HG02623 (cell line): ENCODE measurements at regions not wholly inside any gene's neighbourhood (a gene's known extent, or its start where the extent isn't known, plus 50 kb on each side); places are given as distances from the start of the nearest gene placed in this dataset.

ENCODE experiments used
- ATAC-seq: cut with Tn5 transposase; IDR thresholded peaks from one replicate; pipeline ENCODE4 v1.9.1; 2021; ENCODE audit warnings: moderate library complexity; ENCODE audit not compliant: unreplicated experiment

DNA sequence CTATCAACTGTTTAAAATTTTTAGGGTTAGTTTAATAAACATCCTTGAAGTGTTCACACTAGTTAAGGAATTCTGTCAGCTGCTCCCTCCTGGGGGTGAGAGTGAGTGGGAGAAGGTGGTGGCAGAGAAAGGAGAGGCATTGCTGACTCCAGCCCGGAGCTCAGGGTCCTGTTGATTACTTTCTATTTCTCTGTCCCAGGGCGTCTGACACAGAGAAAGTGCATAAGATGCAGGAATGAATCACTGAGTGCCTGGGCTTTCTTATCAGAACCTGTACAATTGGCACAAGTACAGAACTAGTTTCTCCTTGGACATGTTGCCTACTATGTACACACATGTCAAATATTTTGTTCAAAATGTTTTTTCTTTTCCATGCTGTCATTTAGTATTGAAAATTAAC is 410.8 kb upstream of the COBL start:
- ATAC-seq, result no peak

DNA sequence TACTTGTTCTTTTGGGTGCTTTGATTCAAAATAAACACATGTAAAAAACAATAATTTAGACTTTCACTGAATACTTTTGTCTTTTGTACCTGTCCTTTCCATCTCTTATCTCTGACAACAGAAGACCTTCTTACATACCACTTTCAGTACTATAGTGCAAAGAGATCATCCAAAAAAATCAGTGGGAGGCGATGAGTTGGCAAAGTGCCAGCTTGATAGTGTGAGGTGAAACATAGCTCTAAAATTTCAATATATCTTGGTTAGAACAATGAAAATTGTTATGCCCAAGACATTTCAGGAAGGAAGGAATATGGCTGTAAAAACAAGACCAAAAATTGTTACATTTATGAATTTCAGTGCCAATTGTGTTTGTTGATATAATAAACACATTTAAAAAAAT is 390.2 kb upstream of the COBL start:
- ATAC-seq, result no peak

DNA sequence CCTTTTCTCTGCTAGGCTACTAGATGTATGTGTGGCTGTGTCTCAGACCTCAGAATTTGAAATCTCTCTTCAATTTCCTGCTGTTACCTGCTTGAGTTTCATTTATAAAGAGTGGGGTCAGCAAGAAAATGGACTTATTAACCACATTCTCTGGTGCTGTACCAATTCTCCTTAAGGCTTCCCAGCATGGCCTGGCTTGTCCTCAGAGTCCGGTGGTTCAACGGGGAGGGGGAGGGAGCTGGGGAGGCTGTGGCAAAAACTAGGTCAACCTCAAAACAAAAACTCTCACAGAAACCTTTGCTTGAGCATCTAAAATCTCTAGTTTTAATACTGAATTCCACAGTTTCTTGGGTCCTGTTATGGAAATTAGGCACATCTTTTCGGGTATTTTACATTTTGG is 389.1 kb upstream of the COBL start:
- no peak for ATAC-seq

DNA sequence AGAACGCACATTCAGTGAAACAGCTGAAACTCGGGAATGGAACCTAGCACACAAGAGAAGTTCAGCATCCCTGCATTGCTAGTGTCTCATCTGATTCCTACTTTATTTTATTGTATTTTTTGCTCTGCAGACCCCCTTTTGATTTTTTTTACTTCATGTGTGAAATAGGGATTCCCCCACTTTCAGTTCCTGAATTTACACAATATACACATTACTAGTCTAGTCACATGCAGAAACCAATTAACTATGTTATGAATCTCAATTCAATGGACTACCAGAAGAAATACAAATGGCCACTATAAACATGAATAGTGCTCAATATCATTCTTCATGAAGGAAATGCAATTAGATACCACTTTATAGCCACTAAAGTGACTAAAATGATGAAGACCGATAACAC is 386.1 kb upstream of the COBL start:
- no peak for ATAC-seq

DNA sequence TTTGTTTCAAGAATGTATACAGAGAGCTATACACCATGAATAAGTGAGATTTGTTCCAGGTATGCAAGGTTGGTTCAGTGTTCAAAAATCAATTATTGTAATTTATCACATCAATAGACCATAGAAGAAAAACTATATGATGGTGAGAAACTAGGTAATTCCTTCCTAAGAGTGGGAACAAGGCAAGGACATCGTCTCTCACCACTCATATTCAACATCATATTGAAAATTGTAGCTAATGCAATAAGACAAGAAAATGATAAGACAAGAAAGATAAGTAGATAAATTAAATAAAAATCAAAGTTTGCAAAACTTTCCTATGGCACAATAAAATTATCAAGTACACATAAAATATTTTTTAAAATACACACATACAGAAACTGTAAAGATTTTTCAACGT is 385.3 kb upstream of the COBL start:
- no peak for ATAC-seq

DNA sequence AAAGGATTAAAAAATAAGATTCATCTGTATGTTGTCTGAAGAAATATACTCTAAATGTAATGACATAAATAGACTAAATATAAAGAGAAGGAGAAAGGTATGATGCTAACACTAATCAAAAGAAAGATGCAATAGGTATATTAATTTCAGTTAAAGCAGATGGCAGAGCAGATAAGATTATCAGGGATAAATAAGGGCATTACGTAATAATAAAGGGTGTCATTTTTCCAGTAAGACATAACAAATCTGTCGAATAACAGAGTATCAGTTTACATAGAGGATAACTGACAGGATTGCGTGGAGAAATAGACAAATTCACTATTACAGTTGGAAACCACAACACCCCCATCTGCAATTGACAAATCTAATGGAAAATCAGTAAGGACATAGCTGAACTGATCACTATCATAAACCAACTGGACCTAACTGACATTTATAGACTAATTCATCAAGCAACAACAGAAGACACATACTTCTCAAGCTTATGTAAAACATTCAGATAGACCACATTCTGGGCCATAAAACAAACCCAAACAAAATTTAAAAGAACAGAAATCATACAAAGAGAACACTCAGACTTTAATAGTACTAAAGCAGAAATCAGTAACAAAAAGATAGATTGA is 384.1 kb upstream of the COBL start:
- ATAC-seq, result no peak

DNA sequence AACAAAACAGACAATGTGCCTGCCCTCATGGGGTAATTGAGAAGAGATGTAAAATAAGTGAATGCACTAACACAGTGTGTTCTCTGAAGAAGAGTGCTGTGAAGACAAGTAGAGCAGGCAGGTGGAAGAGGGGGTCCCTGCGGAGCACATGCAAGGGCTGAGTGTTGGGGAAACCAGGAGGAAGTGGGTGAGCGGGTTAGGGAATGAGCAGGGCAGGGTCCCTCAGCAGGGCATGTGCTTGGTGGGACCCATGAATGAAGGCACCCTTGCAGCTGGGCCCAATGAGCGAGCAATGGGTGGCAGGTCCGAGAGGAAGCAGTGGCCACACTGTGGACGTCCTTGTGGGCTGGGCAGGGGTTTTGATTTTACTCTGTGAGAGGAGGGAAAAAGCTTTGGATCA is 376.6 kb upstream of the COBL start:
- ATAC-seq, result no peak

DNA sequence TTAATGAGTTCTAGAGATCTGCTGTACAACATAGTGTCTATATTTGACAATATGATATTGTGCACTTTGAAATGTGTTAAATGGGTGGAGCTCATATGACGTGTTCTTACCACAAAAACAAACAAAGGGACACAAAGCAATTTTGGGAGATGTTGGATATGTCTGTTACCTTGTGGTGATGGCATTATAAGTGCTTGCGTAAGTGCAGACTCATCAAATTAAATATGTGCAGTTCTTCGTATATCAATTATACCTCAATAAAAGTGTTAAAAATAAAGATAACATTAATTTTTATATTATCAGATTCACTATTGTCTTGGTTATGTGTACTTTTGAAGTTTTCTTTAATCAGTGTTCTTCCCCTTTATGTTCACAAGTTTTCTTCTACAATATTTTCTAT is 372.9 kb upstream of the COBL start:
- ATAC-seq, result no peak

DNA sequence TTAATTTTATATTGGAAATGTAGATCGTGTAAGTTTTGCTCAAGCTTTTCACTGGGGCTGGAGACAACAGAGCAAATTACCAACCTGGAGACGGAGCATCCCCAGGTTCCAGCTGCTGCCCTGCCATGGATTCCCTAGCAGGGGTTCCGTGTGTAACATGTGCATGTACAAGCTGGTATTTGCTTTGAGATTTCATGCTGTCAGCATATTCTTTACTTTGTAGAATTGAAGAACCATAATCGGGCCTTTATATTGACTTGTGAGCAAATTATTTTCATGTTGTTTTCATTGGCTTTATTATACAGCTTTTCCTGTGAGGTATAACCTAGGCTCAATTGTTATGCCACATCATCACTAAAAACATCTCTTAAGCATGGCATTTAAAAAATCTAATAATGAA is 369.2 kb upstream of the COBL start:
- ATAC-seq, result no peak

DNA sequence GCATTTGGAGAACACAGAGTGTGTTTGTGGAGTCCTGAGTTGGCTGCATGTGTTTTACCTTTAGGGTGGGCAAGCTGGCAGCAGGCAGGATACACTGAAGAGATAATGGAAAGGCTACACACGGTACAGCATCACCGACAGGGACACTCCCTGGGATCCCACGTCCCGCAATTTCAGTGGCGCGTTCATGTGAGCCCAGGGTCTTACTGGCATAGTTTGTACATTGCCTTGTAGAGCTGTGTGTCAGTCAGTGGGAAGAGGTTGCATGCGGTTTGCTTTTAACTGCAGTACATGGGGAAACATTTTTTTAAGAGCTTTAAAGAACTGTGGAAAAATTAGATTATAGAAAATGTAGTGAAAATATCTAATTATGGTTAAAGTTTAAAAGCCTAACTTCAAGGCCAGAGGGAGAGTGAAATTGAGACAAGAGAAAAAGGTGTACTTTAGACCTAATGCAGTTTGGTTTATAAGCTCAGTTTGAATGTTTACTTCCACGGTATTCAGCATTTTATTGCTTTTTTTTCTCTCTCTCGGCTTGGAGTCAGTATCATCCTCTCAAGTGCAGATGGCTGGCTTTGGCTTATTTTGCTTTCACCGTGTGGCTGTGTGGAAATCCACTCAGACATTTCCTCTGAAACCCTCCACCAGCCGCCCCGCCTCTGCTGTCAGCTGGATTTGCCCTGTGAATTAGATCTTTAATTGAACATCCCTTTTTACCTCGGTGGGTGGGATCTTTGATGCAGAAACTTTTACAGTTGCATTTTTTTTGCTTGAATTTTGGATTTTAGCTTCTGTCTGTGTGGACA is 364.2 kb upstream of the COBL start:
- no peak for ATAC-seq

DNA sequence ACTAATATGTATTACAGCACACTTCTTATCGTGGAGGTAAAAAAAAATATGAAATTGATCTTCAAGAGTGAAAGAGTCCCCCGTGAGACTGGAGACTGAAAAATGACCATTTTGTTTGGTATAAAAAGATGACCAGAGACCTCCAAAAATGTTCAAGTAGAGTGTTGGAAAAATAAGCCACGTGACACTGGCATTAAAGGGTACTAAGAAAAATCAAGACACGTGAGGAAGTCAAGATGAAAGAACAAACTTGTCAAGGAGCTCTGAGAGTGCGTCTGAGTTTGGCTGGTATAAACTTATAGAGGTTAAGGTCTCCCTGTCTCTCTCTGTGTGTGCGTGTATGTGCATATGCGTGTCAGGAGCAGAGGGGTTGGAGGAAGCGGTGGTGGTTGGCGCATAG is 362.7 kb upstream of the COBL start:
- no peak for ATAC-seq

DNA sequence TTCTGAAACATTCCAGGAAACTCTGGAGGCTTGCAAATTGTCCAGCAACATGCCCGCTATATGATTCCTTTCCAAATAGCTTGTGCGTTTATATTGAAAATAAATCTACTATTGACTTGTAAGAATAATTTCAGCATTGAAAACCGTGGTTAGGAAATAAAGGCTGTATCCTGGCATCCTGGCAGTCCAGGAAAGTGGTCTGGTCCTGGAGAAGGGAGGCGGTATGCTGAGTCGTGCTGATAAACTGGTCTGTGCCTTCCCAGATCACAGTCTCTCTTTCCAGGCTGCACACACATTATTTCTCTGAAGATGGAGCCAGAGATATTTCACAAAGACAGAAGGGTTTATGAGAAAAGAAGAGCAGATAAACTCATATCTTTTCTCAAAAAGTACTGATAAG is 350.1 kb upstream of the COBL start:
- ATAC-seq, result no peak

DNA sequence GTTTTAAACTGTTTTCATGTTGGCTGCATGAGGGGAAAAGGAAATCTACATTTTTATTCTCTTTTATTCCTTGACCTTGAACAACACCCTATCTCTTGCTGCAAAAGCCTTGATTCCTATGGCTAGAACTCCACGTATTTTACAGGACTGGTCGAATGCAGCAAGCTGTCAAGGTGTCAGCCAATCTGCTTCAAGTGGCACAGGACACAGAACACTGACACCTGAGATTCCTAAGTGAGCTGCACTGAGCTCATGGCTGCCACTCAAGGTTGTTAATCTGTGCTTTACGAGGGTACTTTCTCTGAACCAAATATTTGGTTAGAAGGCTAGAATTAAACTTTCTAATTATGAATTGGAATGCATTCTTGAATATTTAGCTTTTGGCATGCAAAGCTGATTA is 349.7 kb upstream of the COBL start:
- no peak for ATAC-seq

DNA sequence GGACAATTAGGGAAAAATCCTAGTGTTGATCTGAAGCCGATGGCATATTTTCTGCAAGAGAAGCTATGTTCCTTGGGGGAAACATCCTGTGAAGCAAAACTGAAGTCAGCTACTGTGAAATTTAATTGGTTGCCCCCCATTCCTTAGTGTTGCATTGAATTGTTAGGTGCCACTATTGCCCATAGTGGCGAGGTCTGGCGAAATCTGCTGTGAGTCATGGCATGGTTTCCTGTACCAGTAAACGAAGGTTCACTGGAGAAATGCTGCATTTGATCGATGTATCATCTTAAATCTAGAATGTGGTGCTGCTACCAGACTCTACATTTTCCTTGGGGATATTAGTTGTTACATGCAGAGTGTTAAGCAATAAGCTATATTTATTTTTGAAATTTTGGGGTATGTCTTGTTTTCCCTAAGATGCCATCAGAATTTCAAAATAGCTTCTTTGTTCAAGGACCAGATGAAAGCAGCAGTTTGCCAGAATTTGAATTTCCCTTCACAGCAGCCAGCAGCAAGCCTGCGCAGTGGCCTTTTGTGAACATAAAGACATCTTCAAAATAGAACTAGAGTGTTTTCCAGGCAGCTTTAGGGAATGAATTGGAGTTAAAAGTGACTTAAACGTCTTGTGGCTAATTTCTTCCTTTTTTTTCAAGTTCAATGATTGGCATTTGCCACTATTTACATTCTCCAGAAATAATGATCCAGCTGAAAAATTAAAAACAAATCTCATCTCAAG is 348.6 kb upstream of the COBL start:
- ATAC-seq, result no peak

DNA sequence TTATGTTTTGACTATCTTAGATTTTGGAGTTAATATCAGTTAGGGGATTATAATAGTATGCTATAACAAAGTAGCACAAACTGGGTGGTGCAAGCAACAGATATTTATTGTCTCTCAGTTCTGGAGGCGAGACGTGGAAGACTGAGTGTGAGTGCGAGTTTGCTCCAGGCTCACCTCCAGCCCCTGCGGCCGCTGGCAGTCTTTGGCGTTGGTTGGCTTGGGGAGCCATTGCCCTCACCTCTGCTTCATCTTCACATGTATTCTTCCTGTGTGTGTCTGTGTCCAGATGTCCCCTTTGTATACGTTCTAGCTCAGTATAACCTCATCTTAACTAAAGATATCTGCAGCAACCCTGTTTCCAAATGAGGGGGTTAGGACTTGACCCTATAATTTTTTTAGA is 343.9 kb upstream of the COBL start:
- no peak for ATAC-seq

DNA sequence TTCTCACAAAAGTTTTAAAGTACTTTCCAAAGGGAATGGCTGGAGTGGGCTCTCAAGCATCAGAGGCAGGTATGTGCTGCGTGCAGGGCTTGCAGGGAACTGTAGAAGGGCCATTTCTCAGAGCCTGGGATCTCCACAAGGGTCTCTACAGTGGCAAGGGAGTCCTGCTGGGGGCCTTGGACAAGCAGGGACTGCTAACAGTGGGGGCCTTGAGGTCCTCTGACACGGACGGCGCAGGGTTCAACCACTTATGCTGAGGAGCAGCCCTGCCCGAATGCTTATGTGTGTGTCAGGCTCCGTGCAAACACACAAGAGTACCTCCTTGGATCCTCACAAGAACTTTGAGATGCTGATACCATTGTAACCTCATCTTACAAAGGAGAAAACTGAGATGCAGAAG is 342.1 kb upstream of the COBL start:
- ATAC-seq, result no peak

DNA sequence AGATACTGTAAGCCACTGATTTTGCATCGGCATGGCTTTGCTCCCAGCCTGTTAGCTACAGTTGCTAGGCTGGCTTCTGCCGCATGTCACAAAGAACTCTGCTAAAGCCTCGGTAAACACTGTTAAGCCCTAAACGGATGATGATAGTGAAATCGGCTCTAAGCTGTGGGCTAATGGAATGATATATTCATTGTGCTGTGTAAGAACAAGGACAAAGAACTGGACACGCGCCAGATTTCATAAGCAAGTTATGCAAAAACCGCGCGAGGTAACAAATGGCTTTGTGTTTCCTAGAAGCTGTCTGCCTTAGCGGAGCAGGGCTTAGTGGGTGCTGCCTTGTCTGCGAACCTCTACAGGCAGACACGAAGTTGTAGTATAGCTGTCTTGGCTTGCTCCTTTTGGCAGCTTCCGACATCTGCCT is 331.3 kb upstream of the COBL start:
- no peak for ATAC-seq

DNA sequence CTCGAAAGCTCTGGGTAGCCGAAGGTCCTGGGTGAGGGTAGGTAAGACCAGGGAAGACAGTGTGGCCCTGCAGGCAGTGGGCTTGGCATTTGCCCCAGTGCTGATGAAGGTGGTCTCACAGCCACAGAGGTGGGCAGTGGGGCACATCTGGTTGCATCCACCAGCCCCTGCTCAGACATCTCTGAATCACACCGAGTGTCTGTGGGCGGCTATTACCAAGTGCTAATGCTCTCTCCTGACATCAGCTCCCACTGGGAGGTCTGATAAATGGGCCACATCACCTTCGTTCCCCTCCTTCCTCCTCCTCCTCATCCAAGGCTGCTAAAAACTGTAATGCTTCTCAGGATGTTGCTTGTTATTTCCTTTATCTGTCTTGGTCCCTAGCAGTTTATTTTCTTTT is 330.9 kb upstream of the COBL start:
- ATAC-seq, result no peak

DNA sequence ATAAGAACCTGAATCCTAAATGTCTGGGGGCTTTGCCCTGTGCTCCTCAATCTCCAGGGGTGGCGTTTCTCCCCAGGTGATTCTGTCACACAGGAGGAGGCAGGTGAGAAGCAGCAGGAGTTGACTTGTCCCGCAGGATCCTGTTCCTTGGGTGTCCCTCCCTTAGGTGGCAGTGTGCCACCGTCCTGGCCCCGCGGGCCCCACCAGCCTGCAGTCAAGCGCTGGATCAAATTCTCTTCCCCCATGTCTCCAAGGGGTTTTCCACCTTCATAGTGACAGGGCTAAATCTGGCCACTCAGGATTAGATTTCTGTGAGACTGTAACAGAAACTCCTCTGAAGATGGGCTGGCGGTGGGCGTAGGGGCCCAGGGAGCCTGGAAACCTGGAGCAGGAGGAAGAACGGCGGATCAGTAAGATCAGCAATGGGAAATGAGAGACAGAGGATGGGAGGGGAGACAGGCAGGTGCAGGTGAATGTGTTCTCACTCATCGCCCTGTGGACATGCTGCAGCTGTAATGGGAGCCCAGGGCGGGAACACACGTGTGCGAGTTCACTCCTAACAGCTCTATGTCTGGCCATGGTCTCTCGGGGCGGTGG is 329.2 kb upstream of the COBL start:
- no peak for ATAC-seq

DNA sequence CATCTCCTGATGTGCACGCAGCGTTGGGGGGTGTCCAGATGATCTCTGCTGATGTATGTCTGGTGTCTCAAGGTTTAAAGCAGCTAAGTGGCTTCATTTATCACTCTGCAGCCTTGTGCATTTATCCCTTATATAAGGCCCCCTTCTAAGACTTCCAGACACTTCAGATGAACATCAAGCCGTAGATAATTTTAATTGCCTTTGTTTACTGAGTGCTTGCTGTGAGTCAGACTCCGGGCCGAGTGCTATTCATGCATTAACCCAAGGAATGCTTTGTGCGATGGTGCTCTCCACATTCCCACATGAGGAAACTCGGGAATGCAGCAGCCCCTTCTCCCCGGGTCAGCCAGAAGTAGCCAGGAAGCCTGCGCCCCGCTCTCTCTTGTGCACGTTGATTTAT is 328.6 kb upstream of the COBL start:
- no peak for ATAC-seq

DNA sequence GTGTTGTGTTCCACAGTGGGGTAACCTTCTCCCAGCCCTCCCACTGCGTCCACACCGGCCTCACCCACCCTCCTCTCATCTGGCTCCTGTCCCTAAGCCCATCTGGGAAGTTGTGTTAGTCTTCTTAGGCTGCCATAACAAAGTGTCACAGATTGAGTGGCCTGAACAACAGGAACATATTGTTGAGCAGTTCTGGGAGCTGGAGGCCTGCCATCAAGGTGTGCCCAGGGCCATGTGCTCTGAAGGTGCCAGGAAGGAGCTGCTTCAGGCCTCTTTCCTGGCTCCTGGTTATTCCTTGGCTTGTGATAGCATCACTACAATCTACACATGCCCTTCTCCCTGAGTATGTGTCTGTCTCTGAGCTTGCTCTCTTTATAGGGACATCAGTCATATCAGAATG is 327.6 kb upstream of the COBL start:
- ATAC-seq, result no peak

DNA sequence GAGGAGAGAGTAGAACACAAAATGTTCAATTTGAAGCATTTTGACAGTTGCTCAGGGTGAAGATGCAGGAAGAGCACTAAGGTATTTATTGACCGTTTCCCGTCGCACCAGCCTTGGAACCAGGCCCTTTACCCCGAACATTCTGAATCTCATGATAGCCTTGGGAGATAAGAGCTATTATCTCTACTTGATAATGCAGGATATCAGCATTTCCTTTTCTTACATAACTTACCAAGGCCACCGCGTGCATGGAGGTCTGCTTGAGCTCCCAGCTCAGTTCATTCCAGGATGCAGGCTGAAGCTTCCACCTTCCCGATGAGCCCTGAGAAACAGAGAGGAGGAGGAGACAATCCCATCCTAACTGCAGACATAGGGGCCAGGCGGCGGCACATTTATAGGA is 324.2 kb upstream of the COBL start:
- ATAC-seq, result no peak
